MM.1S (cell line): ENCODE measurements at regions not wholly inside any gene's neighbourhood (a gene's known extent, or its start where the extent isn't known, plus 50 kb on each side); places are given as distances from the start of the nearest gene placed in this dataset.

ENCODE experiments used
- EZH2 ChIP-seq: fragments of 300-600 bp; sonication (generic); optimal IDR thresholded peaks from 2 replicates; pipeline ENCODE3; 2017; ENCODE audit warnings: low read depth, mild to moderate bottlenecking, antibody characterized with exemption, low read length, mixed read lengths
- EZH2phosphoT487 ChIP-seq: fragments of 300-600 bp; sonication (generic); IDR thresholded peaks from 2 replicates; pipeline ENCODE4 v1.6.1; 2018; ENCODE audit warnings: antibody characterized with exemption, low read length
- TF ChIP-seq, protein P1 (sequence below): fragments of 300-600 bp; sonication (generic); IDR thresholded peaks from 2 replicates; pipeline ENCODE4 v1.5.1; 2016; ENCODE audit warnings: antibody characterized with exemption, low read length, mixed read lengths

DNA sequence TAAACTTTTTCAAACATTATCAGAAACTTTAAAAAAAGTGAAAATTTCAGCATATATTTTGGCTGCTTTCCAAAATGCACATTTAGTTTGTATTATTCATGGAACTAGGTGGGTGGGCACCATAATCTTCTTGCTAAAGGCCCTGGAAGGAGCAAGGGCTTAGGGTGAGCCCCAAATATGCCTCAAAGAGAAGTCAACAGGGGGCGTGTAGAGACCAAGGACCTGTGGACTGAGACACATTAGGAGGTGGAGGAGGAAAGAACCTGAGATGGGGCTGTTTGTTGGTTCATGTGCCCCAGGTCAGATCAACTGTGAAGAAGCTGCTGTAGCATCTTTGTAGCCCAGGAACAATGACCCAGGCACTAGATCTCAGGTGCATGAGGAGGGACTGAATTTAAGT is 79.6 kb upstream of the OLFM4 start:
- TF ChIP-seq, protein P1, sequence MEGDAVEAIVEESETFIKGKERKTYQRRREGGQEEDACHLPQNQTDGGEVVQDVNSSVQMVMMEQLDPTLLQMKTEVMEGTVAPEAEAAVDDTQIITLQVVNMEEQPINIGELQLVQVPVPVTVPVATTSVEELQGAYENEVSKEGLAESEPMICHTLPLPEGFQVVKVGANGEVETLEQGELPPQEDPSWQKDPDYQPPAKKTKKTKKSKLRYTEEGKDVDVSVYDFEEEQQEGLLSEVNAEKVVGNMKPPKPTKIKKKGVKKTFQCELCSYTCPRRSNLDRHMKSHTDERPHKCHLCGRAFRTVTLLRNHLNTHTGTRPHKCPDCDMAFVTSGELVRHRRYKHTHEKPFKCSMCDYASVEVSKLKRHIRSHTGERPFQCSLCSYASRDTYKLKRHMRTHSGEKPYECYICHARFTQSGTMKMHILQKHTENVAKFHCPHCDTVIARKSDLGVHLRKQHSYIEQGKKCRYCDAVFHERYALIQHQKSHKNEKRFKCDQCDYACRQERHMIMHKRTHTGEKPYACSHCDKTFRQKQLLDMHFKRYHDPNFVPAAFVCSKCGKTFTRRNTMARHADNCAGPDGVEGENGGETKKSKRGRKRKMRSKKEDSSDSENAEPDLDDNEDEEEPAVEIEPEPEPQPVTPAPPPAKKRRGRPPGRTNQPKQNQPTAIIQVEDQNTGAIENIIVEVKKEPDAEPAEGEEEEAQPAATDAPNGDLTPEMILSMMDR, result no peak
- no peak for TF ChIP-seq EZH2
- TF ChIP-seq EZH2phosphoT487, result no peak
